Nephron (organoid): ENCODE measurements at regions not wholly inside any gene's neighbourhood (a gene's known extent, or its start where the extent isn't known, plus 50 kb on each side); places are given as distances from the start of the nearest gene placed in this dataset.

Experiments
- H3K27ac Mint-ChIP-seq, 3 experiments: 2 replicates each; pipeline ENCODE4 v1.8.0; 2020; ENCODE audit warnings: mixed read lengths in 3 of 3, mild to moderate bottlenecking in 2 of 3, moderate library complexity in 1 of 3
- H3K27me3 Mint-ChIP-seq: 2 replicates; pipeline ENCODE4 v1.8.0; 2021; ENCODE audit warnings: low read depth, mild to moderate bottlenecking, moderate library complexity, mixed read lengths
- H3K36me3 Mint-ChIP-seq: 2 replicates; pipeline ENCODE4 v1.8.0; 2020; ENCODE audit warnings: low read depth, mixed read lengths
- H3K4me1 Mint-ChIP-seq: 2 replicates; pipeline ENCODE4 v1.8.0; 2020; ENCODE audit warnings: mixed read lengths
- H3K4me3 Mint-ChIP-seq, 3 experiments: 2 replicates each; pipeline ENCODE4 v1.8.0; 2020; ENCODE audit warnings: mild to moderate bottlenecking in 3 of 3, mixed read lengths in 3 of 3, moderate library complexity in 2 of 3
- H3K9me3 Mint-ChIP-seq: 2 replicates; pipeline ENCODE4 v1.8.0; 2020; ENCODE audit warnings: mixed read lengths
- TF ChIP-seq, protein P1 (sequence below), 3 experiments: fragments of 200-600 bp; sonication (generic); IDR thresholded peaks; one replicate each; pipeline ENCODE4 v1.5.0; 2021; ENCODE audit warnings: antibody characterized with exemption in 3 of 3; ENCODE audit not compliant: unreplicated experiment in 3 of 3

- TF ChIP-seq, protein P1, sequence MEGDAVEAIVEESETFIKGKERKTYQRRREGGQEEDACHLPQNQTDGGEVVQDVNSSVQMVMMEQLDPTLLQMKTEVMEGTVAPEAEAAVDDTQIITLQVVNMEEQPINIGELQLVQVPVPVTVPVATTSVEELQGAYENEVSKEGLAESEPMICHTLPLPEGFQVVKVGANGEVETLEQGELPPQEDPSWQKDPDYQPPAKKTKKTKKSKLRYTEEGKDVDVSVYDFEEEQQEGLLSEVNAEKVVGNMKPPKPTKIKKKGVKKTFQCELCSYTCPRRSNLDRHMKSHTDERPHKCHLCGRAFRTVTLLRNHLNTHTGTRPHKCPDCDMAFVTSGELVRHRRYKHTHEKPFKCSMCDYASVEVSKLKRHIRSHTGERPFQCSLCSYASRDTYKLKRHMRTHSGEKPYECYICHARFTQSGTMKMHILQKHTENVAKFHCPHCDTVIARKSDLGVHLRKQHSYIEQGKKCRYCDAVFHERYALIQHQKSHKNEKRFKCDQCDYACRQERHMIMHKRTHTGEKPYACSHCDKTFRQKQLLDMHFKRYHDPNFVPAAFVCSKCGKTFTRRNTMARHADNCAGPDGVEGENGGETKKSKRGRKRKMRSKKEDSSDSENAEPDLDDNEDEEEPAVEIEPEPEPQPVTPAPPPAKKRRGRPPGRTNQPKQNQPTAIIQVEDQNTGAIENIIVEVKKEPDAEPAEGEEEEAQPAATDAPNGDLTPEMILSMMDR (IDR thresholded peaks at IDR 0.05; ENCODE audit: unreplicated experiment in 3 of 3), result no peak
- Mint-ChIP-seq H3K36me3 (no peaks in the 10 kb centered on the region), H3K27ac (no peak overlapping the region), H3K9me3 (no peaks in the 10 kb centered on the region), H3K4me3 (no peak overlapping the region), H3K4me1 (no peaks in the 10 kb centered on the region), H3K27me3 (no peaks in the 10 kb centered on the region)
Measured at GRCh38 chr13:61965756-61966155, 550.1 kb upstream of the PCDH20 start.

GRCh38 chr13:61960981-61961380 lies 545.3 kb upstream of the PCDH20 start:
- H3K27me3 Mint-ChIP-seq, result no peaks in the 10 kb centered on the region
- no peak overlapping the region for H3K4me3 Mint-ChIP-seq
- no peaks in the 10 kb centered on the region for H3K9me3 Mint-ChIP-seq
- TF ChIP-seq, protein P1 (IDR thresholded peaks at IDR 0.05; ENCODE audit: unreplicated experiment in 3 of 3), result no peak
- no peaks in the 10 kb centered on the region for H3K36me3 Mint-ChIP-seq
- H3K4me1 Mint-ChIP-seq, result no peaks in the 10 kb centered on the region
- no peak overlapping the region for H3K27ac Mint-ChIP-seq

GRCh38 chr13:61954092-61954491 lies 538.4 kb upstream of the PCDH20 start:
- Mint-ChIP-seq H3K9me3 (no peaks in the 10 kb centered on the region), H3K27me3 (peaks cover 4% of the 10 kb centered on the region), H3K36me3 (no peaks in the 10 kb centered on the region), H3K4me3 (no peak overlapping the region), H3K4me1 (no peaks in the 10 kb centered on the region), H3K27ac (no peak overlapping the region)
- TF ChIP-seq, protein P1 (IDR thresholded peaks at IDR 0.05; ENCODE audit: unreplicated experiment in 3 of 3), result peak; percentile 56 to 61 (median 59)

DNA sequence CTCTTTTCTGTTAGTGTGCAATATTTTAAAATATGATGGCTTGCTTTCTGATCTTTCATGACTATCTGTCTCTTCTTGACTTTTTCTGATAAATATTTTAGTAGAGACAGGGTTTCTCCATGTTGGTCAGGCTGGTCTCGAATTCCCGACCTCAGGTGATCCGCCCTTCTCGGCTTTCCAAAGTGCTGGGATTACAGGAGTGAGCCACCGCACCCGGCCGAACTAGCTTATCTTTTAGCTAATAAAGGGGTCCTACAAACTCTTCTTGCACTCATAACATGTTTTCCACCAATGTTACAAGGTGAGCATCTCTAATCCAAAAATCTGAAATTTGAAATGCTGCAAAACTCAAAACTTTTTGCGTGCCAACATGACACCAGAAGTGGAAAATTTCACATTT lies 535.2 kb upstream of the PCDH20 start:
- Mint-ChIP-seq H3K27me3 (peaks cover 4% of the 10 kb centered on the region), H3K4me3 (no peak overlapping the region), H3K27ac (no peak overlapping the region), H3K36me3 (no peaks in the 10 kb centered on the region), H3K9me3 (no peaks in the 10 kb centered on the region), H3K4me1 (no peaks in the 10 kb centered on the region)
- TF ChIP-seq, protein P1 (IDR thresholded peaks at IDR 0.05; ENCODE audit: unreplicated experiment in 3 of 3), result no peak

- Mint-ChIP-seq H3K4me1 (no peaks in the 10 kb centered on the region), H3K27ac (no peak overlapping the region), H3K36me3 (no peaks in the 10 kb centered on the region), H3K9me3 (no peaks in the 10 kb centered on the region), H3K4me3 (no peak overlapping the region), H3K27me3 (no peaks in the 10 kb centered on the region)
- TF ChIP-seq, protein P1 (IDR thresholded peaks at IDR 0.05; ENCODE audit: unreplicated experiment in 3 of 3), result no peak
Measured at GRCh38 chr13:61944329-61944929, 528.8 kb upstream of the PCDH20 start.

DNA sequence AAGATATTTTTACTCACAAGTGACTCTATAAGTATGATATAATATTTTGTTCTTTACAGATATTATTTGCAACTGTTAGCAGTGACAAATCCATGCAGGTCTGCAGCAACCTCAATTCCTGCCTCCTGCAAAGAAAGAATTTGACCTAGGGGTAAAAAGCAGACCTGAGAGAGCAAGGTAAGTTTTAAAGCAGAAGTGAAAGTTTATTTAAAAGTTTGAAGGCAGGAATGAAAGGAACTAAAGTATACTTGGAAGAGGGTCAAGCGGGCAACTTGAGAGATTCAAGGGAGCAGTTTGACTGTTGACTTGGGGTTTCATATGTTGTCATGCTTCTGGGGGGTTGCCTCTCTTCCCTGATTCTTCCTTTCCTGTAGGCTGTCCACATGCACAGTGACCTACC lies 520.1 kb upstream of the PCDH20 start:
- Mint-ChIP-seq H3K4me1 (no peaks in the 10 kb centered on the region), H3K27ac (no peak overlapping the region)
- TF ChIP-seq, protein P1 (IDR thresholded peaks at IDR 0.05; ENCODE audit: unreplicated experiment in 3 of 3), result no peak

More for the DNA sequence above, 520.1 kb upstream of the PCDH20 start:
- Mint-ChIP-seq H3K9me3 (no peaks in the 10 kb centered on the region), H3K4me3 (no peak overlapping the region), H3K36me3 (no peaks in the 10 kb centered on the region), H3K27me3 (no peaks in the 10 kb centered on the region)
